IPS-NIHi7 (cell line): ENCODE measurements at regions not wholly inside any gene's neighbourhood (a gene's known extent, or its start where the extent isn't known, plus 50 kb on each side); places are given as distances from the start of the nearest gene placed in this dataset.

Experiments
- DNase-seq: peaks from one replicate; pipeline ENCODE4 v3.0.0; 2012; ENCODE audit warnings: mixed read lengths; ENCODE audit errors: extremely low spot score

- no peak for DNase-seq
These were observed 268.1 kb downstream of the DKK2 start for GRCh38 chr4:106767991-106768390.

DNA sequence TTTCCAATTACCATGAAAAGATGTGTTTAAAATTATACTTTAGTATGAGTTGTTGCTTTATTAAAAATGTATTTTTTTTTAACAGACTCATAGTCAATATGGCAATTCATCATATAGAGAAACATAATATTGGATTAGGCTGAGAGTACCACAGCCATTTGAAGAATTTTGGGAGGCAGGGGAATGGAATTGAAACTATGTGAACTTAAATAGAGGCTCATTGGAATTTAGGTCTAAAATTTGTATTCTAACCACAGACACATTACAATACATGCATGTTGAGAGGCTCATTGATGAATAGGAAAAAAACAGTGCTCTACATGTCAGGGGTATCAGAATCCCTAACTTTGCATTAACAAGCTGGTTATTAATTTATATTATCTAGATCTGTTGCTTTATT is 269.6 kb downstream of the DKK2 start:
- DNase-seq, result no peak

DNA sequence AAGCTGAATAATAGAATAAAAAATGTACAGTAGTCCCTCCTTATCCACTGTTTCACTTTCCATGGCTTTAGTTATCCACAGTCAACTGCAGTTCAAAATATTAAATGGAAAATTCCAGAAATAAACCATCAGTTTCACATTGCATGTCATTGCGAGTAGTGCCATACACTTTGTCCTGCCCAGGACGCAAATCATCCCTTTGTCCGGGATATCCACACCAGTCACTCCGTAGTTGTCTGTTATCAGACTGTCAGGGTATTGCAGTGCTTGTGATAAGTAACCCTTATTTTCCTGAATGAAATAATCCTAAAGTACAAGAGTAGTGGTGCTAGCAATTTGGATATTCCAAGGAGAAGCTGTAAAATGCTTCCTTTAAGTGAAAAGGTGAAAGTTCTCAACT is 271.3 kb downstream of the DKK2 start:
- DNase-seq, result no peak

- DNase-seq, result peak; percentile 8
These were observed 273.3 kb downstream of the DKK2 start for GRCh38 chr4:106762666-106763443.

DNA sequence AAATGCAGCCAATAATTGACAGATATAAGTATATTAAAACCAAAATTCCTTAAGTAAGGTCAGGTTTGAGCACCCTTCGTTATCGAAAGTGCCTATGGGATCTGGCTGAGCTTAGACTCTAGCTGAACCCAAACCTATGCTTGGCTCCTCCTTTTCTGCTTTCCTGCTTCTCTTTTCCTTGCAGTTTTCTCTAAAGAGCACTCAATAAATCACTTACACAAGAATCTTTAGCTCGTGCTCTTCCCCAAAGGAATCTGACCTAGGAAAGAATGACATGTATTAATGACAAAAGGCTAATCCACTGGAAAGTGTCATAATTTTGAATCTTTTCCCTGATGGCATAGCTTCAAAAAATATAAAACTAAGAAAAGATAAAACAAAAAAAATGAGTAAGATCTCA is 282.7 kb downstream of the DKK2 start:
- DNase-seq, result no peak

DNA sequence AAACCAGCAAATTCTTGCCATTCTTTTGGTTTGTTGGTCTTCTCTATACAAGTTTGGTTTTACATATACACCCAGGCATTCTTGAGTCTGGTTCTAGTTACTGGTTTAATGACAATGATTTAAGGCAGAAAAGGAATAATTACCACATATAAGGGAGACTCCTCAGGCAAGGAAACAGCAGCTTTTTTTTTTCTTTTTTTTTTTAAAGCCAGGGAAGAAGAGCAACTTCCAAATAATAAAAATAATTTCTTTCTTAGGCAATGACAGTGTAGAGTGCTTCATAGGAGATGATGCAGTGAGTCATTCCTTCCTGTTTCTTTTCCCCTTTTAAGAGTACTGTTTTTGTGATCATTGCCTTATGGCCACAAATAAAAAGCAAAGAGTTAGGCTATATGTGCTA is 289.7 kb downstream of the DKK2 start:
- no peak for DNase-seq

DNA sequence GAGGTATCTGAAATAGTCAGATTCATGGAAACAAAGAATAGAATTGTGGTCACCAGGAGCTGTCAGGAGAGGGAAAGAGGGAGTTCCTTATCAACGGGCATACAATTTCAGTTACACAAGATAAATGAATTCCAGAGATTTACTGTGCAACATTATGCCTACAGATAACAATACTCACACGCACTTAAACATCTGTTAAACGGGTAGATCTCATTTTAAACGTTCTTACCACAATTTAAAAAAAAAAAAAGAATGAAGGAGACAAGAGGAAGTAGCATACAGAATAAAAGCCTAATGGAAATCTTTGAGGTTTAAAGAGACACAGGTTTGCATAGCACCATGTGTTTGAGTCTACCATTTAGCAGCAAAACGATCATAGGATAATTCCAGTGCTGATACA is 298.0 kb downstream of the DKK2 start:
- DNase-seq, result no peak

DNA sequence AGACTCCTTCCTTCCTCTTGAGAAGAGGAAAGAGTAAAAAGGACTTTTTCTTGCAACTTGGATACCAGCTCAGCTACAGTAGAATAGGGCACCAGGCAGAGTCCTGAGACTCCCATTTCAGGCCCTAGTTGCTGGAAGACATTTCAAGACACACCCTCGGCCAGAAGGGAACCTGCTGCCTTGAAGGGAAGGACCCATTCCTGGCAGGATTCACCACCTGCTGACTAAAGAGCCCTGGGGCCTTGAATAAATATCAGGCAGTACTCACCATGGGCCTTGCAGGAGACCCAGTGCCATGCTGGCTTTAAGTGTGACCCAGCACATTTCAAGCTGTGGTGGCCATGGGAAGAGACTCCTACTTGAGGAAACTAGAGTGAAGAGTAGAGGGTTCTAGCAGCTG is 317.6 kb downstream of the DKK2 start:
- DNase-seq, result no peak

DNA sequence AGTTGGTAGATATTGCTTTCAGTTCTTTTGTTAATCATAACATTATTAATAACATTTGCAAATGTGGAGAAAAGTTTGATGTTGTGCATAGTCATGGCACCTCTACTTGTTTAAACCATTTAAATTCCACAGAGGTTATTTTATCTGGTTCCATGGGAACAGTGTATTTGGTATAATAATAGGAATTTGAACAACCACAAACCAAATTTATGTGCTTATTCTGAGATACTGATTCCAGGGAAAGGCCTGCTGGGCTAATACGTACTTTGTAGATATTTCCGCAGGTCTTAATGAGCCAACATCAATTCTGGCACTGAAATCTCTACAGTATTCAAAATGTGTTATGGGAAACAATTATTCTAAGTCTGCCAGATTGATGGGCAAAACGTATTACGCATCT is 319.0 kb downstream of the DKK2 start:
- DNase-seq, result no peak

DNA sequence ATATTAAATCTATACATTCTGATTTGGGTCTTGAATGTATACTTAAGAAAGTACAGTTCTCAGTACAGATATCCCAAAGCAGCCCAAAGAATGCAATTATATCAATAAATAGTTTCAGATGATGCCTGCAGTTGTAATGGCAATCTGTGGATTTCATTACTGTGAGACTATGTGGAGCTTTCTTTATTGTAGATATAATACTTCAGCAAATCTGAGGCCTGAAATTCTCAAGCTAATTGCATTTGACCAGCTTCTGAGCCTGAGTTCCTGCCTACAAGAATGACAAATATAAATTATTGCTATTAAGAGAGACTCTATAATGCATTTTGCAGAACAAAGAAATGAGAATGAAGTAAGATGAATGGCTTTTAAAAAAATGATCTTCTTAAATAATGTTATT is 320.3 kb downstream of the DKK2 start:
- no peak for DNase-seq

DNA sequence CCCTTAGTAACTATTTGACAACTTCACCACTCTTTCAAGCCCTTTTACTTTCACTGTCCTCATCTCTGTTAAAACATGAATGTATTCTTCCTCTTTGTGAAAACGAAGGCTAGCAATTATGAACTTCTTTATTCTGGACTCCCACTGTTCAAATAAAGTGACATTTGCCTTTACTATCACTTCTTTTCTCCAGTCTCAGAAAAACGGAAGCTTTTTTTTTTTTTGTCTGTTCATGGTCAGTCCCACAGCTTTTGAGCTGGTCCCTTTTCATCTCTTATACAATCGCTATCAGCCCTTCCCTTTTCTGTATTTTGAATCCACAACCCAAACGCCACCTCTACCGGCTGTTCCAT is 327.7 kb downstream of the DKK2 start:
- no peak for DNase-seq

- no peak for DNase-seq
These were observed 328.2 kb downstream of the DKK2 start for GRCh38 chr4:106707776-106708463.

GRCh38 chr4:106704253-106704870 is 331.8 kb downstream of the DKK2 start:
- DNase-seq, result no peak

GRCh38 chr4:106700321-106700720 is 331.7 kb upstream of the GIMD1 start:
- DNase-seq, result no peak

- no peak for DNase-seq
These were observed 330.1 kb upstream of the GIMD1 start for GRCh38 chr4:106698621-106699195.

DNA sequence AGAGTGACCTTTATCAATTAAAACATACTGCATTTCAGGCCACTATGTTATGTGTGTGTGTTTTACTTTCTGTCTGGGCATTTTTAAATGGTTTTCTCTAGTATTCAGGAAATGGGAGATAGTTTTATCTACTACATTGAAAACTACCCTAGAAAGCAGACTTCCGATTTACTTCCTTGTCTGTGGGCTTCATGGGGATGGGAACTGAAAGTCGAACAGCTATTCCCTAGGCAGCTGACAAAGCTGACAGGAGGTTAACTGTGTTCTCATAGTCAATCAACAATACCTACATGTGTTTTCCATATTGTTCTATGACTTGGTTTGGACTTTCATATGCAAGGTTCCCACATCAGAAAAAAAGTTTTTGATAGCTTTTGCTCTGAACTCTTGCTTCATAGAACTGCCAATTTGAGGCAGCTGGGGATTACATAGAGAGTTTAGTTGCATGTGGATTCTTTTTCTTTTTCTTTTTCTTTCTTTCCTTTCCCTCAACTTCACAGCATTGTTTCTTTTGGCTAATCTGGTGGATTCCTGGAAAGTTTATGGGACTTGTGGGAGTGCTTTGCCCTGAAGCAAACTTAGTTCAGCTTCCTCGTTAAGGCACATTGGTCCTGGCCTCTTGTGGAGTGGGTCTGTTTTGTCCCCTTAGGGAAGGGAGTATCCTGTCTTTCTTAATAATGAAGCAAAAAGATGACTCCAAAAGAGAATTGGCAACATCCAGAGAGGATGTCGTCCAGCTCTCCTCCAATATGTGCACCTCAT is 327.1 kb upstream of the GIMD1 start:
- no peak for DNase-seq

DNA sequence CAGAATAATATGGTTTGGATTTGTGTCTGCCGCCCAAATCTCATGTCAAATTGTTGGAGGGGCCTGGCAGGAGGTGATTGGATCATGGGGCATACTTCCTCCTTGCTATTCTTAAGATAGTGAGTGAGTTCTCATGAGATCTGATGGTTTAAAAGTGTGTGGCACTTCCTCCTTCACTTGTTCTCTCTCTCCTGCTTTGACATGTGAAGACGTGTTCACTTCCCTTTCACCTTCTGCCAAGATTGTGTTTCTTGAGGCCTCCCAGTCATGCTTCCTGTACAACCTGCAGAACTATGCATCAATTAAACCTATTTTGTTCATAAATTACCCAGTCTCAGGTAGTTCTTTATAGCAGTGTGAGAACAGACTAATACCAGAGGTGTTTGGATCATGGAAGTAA is 325.7 kb upstream of the GIMD1 start:
- no peak for DNase-seq

DNA sequence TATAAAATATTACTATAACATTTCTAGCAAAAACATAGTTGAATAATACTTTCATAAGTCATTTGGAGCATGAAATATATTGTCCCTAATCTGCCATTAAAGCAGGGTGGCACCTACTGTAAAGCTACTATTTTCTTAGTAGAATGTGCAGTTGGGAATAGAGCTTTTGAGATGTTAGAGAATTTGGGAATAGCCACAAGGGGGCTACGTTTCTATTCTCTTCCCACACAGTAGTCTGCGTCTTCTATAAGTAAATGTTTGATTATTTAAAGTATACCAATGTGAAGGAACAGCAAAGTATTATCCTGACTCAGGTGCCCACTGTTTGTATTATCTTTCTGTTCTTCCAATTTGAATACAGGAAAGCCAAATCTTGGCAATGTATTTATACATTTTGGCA is 323.2 kb upstream of the GIMD1 start:
- peak; percentile 20 for DNase-seq

DNA sequence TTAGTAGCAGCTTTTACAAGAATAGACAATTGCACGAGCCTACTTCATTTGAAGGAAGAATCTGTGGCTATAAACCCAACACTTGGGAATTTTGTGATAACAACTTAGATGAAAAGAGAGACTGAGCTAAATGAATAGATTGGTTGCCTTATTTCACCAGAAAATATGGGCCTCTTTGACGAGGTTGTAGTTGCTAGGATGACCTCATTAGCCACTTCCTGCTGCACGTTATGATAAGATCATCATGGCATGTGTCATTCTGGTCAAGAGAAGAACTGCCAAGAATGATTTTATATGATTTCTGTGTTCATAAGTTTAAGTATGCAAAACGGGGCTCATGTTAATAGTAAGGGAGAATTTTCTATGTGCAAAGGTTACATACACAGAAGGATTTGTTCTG is 321.9 kb upstream of the GIMD1 start:
- no peak for DNase-seq

DNA sequence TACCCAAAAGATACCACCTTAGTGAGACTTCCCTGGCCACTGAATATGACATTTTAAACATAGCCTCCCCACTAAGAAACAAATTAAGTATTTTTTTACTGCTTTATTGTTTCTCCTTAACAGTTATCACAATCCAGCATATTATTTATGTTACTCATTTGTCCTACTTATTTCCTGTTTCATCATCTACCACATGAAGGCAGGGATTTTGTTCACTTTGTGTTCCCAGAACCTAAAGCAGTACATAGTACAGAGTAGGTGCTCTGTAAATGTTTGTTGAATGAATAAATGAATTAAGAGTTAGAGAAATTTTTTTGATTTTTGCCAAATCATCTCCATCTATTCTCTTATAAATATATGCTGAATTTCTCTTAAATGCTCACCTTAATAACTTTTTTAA is 318.4 kb upstream of the GIMD1 start:
- no peak for DNase-seq

- no peak for DNase-seq
These were observed 312.9 kb upstream of the GIMD1 start for GRCh38 chr4:106681381-106681921.

DNA sequence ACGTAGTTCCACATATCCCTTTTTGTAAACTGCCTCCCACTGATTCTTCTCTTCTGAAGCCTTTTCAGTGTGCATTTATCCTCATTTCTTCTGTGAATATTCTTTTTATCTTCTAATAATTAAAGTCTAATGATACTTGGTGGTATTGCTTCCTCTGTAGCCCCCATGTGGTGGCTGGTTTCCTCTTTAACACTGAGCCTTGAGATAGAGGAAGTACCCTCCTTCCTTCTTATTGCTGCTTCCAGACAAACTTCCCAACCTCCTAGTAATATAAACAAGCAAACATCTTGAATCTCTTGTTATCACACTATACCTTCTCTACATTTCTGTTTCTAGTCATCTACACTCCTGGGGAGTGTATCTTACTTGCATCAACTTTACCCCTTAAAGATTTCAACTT is 310.5 kb upstream of the GIMD1 start:
- DNase-seq, result no peak
